SIG-M5 treated with dmso at 0.1 percent for 504 hours (cell line): ENCODE measurements at regions not wholly inside any gene's neighbourhood (a gene's known extent, or its start where the extent isn't known, plus 50 kb on each side); places are given as distances from the start of the nearest gene placed in this dataset.

Experiments used
- DNase-seq: peaks from one replicate; lab custom pipeline; 2025; ENCODE audit not compliant: unreplicated experiment; lab: John Stamatoyannopoulos, UW

DNA sequence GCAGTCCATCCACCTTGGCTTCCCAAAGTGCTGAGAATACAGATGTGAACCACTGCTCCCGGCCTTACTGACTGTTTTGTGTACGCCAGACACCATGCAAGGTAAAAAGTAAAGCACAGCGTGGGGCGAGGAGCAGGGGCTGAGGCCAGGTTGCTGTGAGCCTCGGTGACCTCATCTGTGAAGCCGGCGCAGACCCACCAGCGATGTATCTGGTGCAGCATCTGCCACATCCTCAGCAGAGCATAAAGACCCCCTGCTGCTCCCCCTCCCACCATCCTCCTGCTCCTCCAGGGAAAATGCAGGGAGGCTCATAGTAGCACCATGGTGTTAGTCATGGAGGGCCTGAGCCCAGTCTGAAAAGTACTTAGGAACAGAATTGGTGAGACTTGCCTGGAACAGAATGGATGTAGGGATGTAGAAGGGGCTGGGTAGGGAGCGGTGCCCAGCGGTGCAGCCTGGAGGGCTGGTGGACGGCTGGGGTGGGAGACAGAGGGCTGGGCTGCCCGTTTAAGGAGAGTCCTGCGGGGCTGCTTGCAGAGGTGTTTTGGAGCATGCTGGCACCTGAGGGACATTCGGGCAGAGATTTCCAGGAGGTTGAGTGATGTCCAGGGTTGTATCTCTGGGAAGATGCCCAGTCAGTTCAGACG, 462.4 kb downstream of the BRD1 start:
- DNase-seq = no peak

- DNase-seq = no peak
These were observed 463.3 kb downstream of the BRD1 start for GRCh38 chr22:49364398-49364797.

DNA sequence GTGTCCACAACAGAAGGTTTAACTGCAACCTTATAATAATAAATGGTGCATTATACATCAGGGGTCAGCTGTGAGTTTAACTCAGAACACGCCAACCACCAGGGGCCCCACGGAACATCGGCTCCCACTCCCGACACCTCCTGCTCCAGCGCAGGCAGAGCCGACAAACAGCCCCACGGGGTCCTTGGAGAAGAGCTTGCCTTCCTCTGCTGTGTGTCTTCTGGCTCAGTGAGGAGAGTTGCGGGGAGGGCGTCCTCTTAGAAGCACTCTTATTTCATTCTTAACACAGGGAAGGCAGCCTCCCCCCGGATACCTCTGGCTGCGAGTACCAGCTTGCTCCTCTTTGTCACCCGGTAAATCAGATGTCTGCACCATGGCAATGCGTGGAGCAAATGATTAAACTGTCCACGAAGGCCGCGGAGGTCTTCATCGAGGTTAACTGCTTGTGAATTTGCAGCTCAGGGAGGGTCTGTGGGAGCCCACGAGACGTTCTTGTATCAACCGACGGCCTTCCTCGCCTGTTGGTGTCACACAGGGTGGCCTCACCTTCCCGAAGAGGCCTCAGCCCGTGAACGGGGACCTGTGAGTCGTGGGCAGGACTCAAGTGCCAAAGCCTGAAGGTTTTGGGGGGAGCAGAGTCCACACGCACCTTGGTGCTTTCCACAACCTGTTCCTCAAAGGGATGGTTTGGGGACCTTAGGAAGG, 464.0 kb downstream of the BRD1 start:
- DNase-seq = no peak

DNA sequence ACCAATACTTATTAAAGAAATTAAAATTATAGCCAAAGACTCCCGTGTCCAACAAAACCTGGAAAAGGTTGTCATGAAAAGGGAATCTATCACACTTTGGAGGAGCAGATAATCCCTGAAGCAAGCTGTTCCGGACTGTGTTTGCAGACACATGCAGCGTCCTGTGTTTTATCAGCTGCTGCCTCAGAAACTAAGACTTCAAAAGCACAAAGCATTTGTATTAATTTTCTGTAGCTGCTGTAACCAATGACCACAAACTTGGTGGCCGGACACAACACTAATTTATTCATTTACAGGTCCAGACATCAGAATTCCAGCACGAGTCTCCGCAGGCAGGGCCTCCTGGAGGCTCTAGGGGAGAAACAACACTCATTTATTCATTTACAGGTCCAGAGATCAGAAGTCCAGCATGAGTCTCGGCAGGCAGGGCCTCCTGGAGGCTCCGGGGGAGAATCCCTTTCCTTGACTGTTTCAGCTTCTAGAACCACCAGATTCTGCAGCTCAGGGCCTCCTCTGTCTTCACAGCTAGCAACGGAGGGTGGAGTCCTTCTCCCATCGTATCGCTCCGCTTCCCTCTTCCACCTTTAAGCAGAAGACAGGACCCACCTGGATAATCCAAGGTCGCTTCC, 465.3 kb downstream of the BRD1 start:
- DNase-seq = no peak

DNA sequence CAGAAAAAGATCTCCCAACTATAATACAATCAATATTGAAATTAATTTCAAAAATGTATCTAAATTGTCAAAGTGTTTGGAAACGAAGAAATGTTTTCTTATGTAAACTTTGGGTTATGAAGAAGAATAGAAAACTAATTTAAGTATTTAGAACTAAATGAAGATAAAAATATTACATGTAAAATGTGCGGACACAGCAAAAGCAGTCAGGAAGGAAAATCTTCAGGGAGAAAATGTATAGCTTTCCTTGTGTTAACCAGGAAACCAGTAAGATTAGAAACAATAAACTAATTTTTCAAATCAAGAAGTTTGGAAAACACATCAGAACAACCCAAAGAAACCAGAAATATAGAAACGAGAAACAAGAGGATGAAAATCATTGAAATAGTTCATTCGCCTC, 466.5 kb downstream of the BRD1 start:
- DNase-seq = no peak

DNA sequence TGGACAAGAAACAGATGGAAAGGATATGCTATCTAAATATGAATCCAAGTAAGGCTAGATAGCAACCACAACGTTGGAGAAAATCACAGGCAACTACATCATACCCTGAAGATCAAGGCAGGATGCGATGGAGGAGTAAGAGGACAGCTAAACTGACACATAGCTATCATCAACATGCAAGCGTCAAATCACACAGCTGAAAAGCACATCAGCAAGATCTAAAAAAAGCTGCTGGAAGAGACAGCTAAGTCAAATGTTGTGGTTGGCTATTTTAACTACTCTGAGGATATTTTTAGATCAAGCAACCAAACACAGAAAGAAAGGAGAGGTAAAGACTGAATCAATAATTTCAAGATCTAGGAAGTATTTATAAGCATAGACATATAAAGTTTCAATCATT, 466.9 kb downstream of the BRD1 start:
- no peak for DNase-seq

DNA sequence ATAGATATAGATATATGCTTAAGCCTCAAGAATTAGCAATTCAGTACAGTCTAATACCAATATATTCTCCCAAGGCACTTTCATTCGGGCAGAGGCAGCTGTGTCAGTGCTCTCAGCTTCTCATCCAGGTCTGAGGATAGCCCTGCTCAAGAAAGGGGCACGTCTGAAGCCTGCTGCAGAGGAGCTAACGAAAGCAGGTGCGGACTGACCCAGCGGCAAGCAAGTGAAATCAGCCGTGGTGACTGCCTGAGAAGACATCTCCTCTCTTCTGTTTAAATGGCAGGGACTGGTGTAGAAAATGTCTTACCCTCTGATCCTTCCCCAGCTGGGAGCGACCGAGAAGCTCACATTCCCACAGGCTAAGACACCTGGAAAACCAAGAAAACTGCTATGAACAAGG, 468.6 kb downstream of the BRD1 start:
- DNase-seq = no peak

DNA sequence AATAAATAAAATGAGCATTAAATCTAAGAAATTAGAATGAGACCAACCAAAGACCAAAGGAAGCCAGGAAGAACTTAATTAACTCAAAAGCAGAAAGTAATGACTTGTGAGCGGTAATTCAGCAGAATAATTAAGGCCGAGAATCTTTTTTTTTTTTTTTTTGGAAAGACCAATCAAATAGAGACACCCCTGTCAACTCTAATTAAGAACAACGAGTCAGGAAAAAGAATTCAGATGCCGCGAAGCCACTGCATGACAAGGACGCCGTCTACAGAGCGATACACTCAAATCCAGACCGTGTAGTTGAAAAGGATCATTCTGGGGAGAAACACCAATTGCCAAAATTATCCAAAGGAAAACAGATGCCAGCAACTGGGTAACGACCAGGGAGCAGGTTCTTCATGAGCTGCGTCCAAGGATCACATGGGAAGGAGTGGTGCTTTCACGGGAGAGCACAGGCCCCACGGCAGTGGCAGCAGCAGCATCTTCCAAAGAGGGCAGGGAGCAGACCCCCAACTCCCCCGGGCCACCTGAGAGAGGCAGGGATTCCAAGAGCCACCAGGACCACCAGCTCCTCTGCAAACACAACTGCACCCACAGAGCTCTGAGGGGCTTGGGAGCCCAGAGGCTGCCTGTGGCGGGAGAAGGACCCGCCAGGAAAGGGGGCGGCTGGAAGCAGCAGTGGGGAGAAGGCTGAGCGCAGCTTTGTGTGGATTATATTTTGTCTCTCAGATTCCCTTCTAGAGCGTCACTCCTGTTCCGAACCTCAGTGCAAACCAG, 469.8 kb downstream of the BRD1 start:
- DNase-seq = no peak

GRCh38 chr22:49356428-49356827, 471.2 kb downstream of the BRD1 start:
- DNase-seq = no peak

DNA sequence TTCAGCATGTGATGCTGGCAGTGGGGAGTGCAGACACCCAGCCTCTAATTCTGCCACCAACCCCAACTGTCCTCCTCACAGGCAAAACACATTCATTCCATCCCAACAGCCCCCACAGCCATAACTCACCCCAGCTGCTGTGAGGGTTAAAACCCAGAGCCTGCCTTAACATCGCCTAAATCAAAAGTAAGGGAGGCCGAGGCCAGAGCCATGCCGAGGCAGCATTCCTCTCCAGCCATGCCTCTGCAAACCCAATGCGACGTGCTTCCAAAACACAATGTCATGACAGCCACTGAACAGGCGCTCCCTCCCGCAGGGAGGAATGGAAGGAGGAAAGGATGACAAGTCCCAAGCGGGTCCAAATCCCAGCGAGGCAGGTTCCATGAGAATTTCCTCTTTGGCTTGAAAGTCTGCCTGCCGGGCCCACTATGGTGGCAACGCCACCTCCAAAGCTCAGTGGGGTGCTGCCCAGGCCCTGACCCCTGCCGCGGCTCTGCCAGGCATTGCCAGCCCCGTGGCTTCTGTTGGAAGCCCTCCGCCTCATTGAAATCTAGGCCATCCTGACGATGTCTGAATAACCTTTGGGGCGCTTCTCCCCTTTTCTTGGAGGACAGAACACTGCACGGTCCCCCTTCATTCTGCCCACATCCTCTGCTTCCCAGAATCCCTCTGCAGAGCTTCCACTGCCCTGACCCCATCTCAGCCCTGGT, 472.3 kb downstream of the BRD1 start:
- DNase-seq = no peak

DNA sequence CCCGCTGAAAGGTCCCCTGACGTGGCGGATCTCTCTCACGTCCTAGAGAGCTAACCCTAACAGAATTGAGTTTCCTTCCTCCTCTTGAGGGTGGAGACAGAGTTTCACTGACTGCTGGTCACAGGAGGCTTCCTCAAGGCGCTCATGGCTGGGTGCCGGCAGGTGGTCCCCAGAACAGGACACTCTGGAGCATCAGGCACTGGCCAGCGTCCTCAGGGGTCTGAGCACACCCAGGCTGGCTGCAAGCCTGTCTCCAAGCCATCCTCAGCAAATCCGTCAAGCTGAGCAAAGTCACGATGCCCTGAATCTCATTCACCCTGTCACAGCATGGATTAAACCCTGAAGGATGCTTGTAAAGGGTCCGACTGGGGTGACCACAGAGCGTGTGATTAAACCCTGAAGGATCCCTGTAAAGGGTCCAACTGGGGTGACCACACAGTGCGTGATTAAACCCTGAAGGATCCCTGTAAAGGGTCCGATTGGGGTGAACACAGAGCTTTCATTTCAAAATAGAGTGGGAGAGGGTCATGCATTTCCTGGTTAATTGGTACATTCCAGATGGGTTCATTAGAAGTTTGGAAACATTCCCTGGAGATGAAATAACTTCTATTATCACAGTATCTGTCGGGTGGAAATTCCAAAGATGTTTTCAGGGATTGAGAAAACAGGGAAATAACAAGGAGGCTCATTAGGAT, 473.0 kb downstream of the BRD1 start:
- DNase-seq = no peak

DNA sequence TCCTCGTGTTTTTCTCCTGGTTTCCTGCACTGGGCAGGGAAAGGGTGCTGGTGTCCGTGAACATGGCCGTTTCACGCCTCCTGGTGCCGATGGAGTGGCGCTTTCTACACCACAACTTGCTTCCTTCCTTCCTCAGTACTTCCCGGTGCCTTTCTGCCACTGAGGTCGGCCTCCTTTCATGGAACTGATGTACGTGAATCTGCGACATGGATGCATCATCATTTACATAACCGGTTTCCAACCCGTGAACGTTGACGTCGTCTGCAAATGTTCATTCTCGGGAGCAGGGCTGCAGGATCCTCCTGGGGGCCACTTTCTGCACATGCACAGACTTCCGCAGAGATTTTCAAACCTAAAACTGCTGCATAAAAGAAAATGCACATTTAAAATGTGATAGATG, 474.4 kb downstream of the BRD1 start:
- no peak for DNase-seq

DNA sequence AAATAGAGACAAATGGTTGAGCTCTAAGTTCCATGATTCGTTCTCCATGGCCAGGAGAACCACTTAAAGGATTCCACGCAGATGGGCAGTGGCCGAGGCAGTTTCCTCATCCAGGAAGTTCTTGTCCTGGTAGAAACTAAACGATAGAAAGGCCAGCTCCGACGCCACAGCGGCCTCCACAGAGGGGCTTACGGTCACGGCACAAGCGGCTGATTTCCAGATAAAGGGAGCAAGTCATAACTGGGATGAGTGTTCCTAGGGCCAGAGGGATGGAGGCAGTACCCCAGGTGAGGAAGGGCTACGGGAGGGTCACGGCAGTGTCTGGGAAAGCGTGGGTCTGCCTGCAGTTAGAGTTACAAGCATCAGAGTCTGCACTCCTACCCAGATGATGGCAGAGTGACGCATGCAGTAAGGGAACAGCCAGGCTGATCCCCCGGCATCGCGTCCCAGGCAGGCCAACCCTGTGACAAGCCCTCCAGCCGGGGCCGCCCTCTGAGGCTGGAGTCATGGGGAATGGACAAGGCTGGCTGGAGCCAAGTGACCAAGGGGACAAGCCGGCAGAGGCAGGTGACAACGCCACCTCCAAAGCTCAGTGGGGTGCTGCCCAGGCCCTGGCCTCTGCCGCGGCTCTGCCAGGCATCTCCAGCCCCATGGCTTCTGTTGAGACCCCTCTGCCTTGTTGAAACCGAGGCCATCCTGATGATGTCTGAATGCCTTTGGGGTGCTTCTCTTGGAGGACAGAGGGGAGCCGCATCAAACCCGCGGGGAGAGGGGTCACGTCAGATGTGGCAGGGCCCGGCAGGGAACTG, 475.1 kb downstream of the BRD1 start:
- no peak for DNase-seq

GRCh38 chr22:49351761-49352227, 475.9 kb downstream of the BRD1 start:
- DNase-seq = no peak

GRCh38 chr22:49350441-49351121, 477.1 kb downstream of the BRD1 start:
- DNase-seq = no peak

DNA sequence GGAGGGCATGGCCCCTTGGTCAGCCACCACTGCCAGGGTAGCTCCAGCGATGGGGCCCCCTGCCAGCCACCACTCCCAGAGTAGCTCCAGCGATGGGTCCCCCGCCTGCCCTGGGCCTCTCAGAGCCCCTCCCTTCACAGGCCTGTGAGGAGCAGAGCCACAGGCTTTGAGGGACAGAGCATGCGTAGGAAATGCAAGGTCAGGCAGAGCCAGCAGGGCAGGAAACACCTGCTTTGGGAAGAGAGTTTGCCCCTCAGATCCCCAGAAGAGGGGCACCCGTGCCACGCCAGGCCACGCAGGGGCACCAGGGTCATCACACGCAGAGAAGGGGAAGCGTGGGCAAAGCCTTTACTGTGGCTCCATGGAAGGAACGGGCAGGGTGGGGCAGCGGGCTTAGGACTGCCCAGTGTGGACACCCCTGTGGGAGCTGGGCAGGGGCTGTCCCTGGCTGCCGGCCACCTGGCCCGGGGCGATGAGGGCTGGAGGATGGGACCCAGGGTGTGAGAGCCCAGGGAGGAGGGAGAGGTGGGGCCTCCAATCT, 477.8 kb downstream of the BRD1 start:
- DNase-seq = no peak

DNA sequence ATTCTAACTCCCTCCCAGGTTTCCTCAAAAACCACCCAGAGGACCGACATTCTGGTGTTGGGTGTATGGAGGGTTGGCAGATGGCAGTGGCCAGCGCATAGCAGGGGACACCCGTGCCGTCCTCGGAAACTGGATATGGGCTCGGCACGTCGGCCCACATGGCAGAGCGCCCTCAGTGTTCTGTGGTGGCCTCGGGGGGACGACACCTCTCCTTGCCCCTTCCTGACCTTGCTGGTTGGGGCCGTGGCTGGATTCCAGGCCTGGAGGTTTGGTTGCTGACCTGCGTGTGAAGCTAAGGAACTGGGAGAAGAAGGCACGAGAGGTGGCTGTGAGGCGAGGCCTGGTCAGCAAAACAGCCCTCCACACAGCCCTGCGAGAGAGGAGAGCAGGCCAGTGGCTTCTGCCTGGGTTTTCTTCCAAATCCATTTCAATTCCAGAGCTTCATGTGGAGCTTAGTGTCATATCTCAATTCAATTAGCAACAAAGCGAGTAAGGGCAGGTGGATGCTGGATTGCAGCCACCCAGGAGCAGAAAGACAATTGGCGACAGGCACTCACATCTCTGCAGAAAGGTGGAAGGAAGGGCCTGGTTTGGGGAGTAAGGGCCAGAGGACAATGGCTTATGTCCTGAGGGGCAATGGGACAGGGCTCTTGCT, 478.4 kb downstream of the BRD1 start:
- no peak for DNase-seq

DNA sequence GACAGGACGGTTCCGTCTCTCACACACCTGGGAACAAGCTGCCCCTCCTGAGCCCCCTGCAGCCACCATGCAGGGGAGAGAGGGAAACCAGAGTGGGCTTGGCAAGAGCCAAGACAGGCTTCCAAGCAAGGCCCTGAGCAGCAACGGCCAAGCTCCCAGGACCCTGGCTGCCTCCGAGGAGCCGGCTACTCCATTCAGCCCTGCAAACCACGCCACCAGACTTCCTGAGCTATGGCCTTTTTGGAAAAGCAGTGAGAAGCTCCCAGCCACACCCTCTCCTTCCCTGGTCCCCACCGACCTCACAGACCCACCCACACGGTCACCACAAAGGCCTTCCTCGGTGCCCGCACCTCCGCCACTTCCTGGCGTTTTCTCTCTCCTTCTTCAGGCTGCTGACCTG, 479.0 kb downstream of the BRD1 start:
- no peak for DNase-seq
